Vagina (tissue), 2 donors: ENCODE measurements at regions not wholly inside any gene's neighbourhood (a gene's known extent, or its start where the extent isn't known, plus 50 kb on each side); places are given as distances from the start of the nearest gene placed in this dataset.

ENCODE experiments used
- POLR2A ChIP-seq, 2 donors: fragments of 450-650 bp; IDR thresholded peaks; one replicate each; pipeline ENCODE4 v1.6.1; 2017; ENCODE audit warnings: antibody characterized with exemption in 2 of 2, mild to moderate bottlenecking in 2 of 2, moderate library complexity in 2 of 2
- TF ChIP-seq, protein P1 (sequence below), 3 experiments: fragments of 450-650 bp in 2 of 3; fragments of 200-600 bp in 1 of 3; sonication (generic) in 1 of 3; IDR thresholded peaks; one replicate each; pipeline ENCODE4 v1.5.1; 2017 to 2019; ENCODE audit warnings: antibody characterized with exemption in 3 of 3, mild to moderate bottlenecking in 2 of 3, moderate library complexity in 2 of 3

DNA sequence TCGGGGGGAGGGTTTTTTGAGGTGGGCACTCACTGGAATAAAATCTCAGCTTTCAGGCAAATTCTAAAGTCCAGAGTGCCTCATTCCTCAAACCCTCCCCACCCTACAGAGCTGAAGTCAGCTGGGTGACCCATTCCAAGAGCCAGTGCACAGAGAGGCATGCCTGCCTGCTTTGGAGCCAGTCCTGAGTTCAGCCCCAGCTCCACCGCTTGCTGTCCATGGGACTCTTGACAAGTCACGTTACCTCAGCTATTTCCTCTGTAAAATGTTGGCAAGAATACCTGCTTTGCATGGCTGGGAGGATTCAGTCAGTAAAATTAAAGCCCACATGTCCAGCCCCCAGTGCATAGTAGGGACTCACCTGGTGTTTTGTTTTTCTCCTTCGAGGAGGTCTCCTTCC lies 125.9 kb upstream of the PJA1 start:
- TF ChIP-seq, protein P1, sequence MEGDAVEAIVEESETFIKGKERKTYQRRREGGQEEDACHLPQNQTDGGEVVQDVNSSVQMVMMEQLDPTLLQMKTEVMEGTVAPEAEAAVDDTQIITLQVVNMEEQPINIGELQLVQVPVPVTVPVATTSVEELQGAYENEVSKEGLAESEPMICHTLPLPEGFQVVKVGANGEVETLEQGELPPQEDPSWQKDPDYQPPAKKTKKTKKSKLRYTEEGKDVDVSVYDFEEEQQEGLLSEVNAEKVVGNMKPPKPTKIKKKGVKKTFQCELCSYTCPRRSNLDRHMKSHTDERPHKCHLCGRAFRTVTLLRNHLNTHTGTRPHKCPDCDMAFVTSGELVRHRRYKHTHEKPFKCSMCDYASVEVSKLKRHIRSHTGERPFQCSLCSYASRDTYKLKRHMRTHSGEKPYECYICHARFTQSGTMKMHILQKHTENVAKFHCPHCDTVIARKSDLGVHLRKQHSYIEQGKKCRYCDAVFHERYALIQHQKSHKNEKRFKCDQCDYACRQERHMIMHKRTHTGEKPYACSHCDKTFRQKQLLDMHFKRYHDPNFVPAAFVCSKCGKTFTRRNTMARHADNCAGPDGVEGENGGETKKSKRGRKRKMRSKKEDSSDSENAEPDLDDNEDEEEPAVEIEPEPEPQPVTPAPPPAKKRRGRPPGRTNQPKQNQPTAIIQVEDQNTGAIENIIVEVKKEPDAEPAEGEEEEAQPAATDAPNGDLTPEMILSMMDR (IDR thresholded peaks at IDR 0.05) = no peak
- TF ChIP-seq POLR2A (IDR thresholded peaks at IDR 0.05) = no peak
